ENCODE measurements at regions not wholly inside any gene's neighbourhood (a gene's known extent, or its start where the extent isn't known, plus 50 kb on each side); places are given as distances from the start of the nearest gene placed in this dataset.

DNA sequence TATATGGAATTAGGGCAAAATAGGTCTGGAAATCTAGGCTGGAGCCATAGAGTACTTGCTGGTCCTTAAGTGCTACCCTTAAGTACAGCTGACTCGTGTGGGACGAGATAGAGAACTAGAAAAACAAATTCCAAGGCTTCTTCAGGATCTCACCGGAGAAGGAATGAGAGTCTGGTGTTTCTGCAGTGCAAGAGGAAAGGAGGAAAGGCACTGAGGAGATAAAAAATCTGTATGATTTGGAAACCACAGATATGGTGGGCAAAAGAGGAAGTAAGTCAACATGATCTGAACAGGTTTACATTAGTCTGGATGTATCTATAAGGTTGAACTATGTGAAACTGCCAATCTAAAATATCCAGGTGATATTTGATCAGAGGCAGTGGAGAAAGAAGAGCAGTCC is 134.4 kb upstream of the SOX5 start:
- TF ChIP-seq TARDBP (IDR thresholded peaks at IDR 0.05): no peak
- TF ChIP-seq HDGF (IDR thresholded peaks at IDR 0.05; ENCODE audit: borderline replicate concordance): no peak
- no peak for TF ChIP-seq FOXK2 (IDR thresholded peaks at IDR 0.05)
- no peak for TF ChIP-seq FOXM1 (IDR thresholded peaks at IDR 0.05; ENCODE audit: borderline replicate concordance)
- TF ChIP-seq, protein P1, sequence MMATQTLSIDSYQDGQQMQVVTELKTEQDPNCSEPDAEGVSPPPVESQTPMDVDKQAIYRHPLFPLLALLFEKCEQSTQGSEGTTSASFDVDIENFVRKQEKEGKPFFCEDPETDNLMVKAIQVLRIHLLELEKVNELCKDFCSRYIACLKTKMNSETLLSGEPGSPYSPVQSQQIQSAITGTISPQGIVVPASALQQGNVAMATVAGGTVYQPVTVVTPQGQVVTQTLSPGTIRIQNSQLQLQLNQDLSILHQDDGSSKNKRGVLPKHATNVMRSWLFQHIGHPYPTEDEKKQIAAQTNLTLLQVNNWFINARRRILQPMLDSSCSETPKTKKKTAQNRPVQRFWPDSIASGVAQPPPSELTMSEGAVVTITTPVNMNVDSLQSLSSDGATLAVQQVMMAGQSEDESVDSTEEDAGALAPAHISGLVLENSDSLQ (IDR thresholded peaks at IDR 0.05): no peak
